Middle frontal gyrus (tissue), 1 donor: ENCODE measurements at regions not wholly inside any gene's neighbourhood (a gene's known extent, or its start where the extent isn't known, plus 50 kb on each side); places are given as distances from the start of the nearest gene placed in this dataset.

Experiments
- DNase-seq: peaks from one replicate; pipeline ENCODE4 v3.0.0-alpha.2; 2015; ENCODE audit warnings: low spot score; ENCODE audit errors: extremely low spot score

DNA sequence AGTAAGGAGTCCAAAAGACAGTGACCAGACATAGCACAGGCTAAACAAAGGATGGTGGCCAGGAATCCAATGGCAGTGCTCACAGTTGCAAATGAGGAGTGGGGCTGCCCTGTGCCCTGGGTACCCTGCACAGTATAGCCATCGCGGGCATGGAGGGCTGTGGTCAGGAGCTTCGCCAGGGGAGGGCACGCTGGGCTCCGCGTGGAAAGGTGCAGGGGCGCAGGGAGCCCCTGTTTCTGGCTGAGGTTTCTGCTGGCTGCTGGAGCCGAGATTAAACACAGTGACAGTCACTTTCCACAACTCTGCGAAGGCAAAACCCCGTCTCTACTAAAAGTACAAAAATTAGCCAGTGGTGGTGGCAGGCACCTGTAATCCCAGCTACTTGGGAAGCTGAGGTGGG lies 194.7 kb downstream of the GALR1 start:
- DNase-seq: no peak

DNA sequence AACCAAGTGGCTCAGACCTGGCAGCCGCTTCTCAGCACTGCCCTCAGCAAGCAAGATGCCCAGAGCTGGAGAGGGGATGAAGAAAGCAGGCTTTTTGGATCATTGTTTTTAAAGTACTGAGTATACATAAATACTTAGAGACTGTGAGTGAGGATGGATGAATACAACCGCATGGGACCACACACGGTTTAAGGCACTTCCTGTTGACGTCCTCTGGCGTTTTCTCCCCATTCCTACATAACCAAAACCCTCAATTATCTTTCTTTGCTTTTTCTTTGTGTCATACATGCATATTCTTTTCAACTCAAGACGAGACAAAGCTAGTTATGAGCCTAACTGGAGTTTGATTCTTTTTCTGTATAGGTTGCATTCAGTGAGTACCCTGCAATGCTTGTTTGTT lies 198.4 kb downstream of the GALR1 start:
- DNase-seq: no peak

DNA sequence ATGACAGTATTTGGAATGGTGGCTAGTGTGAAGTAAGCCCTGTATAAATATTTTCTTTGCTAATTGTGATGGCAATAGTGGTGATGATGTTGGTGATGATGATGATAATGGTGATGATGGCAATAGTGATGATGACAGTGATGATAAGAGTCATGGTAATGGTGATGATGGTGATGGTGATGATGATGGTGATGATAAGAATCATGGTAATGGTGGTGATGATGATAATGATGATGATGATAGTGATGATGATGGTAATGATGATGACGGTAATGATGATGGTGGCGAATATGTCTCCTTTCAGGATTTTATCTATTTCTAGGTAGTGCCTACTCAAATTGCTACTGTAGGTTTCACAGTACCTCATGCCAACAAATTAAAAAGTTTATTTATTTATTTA lies 205.4 kb downstream of the GALR1 start:
- DNase-seq: no peak

GRCh38 chr18:77457681-77458080 lies 208.0 kb downstream of the GALR1 start:
- no peak for DNase-seq

GRCh38 chr18:77461062-77461688 lies 211.5 kb downstream of the GALR1 start:
- no peak for DNase-seq

DNA sequence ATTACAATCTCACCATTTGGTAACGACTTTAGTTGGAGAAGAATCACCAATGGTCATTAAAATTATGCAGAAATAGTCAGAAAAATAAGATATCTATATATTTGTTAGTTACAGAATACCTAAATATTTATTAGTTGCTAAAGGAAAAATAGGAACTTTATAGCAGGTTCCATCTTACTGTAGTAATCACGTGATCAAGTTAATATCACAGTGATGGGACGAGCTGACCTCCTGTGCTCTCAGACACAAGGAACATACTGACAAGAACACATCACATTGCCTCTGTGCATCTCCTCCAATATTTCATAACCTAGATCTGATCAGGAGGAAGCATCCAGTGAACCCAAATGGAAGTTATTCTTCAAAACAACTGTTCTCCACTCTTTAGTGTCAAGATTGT lies 215.3 kb downstream of the GALR1 start:
- DNase-seq: no peak

GRCh38 chr18:77466890-77467289 lies 217.2 kb downstream of the GALR1 start:
- DNase-seq: no peak

DNA sequence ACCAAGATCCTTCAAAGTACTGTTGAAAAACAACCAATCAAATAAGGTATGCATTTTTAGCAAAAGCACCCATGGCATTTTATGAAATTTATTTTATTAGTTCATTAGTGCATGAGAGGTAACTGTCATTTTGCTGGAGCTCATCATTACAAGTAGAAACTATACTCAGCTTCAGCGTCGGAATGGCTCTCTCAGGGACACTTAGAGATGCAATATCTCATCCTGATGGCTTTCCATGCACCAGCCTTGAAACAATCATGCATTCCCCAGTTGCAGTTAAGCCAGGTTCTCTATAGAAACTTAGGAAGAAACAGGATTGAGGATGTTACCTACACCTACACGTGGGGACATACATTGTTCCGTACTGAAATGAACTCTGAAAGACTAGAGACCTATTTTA lies 219.5 kb downstream of the GALR1 start:
- DNase-seq: no peak

GRCh38 chr18:77470569-77471413 lies 221.1 kb downstream of the GALR1 start:
- no peak for DNase-seq

- no peak for DNase-seq
Measured at GRCh38 chr18:77472509-77472908, 222.9 kb downstream of the GALR1 start.

DNA sequence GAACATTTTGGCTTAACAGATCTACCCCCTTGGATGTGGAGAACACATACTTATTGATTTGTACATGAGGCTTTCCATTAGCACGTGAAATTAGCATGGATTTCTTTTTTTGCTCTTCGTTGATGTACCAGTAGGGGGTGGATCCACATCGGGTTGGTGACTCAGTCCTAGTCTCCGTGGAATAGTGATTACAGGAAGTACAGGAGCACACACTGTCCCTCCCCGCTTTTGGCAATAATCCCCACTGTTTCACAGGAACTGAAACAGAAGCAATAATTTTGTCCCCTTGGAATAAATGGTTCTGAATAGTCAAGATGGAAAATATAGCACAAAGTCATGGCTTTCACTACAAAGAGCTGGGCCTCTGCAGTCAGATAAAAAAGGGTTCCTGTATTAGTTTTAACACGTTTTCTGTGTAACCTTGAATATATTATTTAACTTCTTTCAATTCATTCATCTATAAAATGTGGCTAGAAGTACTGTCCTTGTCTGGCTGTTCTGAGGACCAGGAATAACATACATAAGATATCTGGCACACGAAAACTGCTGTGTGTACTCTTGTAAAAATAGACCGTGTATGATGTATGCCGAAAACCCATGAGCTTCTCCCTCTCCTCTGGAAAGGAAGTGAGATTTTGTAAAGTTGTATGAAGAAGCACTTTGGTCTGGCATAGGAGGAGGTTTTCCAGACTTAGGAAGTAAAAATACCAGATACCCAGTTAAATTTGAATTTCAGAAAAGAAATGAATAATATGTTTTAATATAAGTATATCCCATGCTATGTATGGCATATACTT lies 229.2 kb downstream of the GALR1 start:
- no peak for DNase-seq

DNA sequence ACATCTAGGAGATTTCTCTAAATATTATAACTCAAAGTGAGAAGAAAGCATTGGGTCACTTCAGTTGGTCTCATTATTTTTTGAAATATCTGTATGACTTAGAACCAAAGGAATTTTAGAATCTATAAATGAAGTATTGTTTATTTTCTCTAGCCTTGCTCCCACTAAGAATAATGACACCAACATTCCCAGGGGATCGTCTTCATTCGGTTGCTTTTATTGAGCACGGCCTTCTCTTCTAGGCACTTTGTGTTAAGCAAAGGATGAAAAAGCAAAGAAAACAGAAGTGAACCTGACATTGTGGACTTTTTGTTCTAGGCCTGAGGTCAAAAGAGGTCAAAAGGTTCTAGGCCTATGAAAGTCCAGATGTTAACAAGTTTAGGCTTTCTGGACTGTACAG lies 231.9 kb downstream of the GALR1 start:
- no peak for DNase-seq

GRCh38 chr18:77482190-77483085 lies 232.8 kb downstream of the GALR1 start:
- no peak for DNase-seq

DNA sequence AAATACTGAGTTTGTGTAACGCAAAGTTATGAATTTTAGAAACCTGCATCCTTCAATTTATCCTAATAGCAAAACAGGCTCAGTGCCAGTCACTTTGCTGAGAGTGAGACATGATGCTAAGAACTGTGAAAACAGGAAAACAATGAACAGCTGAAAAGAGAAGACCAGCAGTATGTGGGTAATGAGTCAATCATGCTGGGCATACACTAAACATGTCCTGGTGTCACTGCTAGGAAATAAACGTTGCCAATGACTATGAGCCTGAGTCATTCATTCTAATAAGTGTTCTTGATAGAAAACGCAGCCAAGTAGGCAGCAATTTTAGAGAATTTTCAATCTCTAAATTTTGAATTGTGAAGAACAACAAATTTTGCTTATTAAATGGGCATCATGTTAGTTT lies 237.3 kb downstream of the GALR1 start:
- DNase-seq: no peak

GRCh38 chr18:77487951-77488740 lies 238.5 kb downstream of the GALR1 start:
- no peak for DNase-seq

GRCh38 chr18:77495079-77495478 lies 245.4 kb downstream of the GALR1 start:
- no peak for DNase-seq

- DNase-seq: no peak
Measured at GRCh38 chr18:77495982-77496690, 246.5 kb downstream of the GALR1 start.

GRCh38 chr18:77501266-77501665 lies 251.6 kb downstream of the GALR1 start:
- DNase-seq: no peak

DNA sequence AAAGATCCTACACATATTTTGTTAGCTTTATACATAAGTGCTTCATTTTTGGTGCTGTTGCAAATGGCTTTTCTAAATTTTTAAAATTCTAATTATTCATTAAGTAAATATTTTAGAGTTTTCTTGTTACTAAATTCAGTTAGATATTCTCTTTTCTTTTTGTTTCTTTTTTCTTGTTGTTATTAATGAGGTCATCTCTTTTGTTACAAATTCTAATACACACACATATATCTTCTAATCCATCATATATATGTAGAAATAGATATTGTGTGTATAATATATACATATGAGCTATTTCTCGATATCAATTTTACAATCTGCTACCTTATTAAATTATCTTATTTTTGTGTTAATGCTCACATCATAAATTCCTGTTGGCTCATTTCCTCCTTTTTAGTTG lies 255.9 kb downstream of the GALR1 start:
- no peak for DNase-seq

- DNase-seq: no peak
Measured at GRCh38 chr18:77512152-77512551, 262.5 kb downstream of the GALR1 start.
